Superior temporal gyrus (tissue), 1 donor: ENCODE measurements at regions not wholly inside any gene's neighbourhood (a gene's known extent, or its start where the extent isn't known, plus 50 kb on each side); places are given as distances from the start of the nearest gene placed in this dataset.
A peak's percentile ranks its signal among the peaks of the same experiment; 100 is the strongest.
"Not testable (repeated sequence)": the region's sequence is repeated elsewhere in the genome, so short reads cannot be mapped to it uniquely, and the experiment has no call there.

Experiments used
- DNase-seq: peaks from one replicate; pipeline ENCODE4 v3.0.0-alpha.2; 2016; ENCODE audit errors: extremely low spot score

GRCh38 chr1:55784941-55785450 lies 569.8 kb upstream of the USP24 start:
- DNase-seq = not testable (repeated sequence)

GRCh38 chr1:55781944-55782482 lies 566.8 kb upstream of the USP24 start:
- no peak for DNase-seq

DNA sequence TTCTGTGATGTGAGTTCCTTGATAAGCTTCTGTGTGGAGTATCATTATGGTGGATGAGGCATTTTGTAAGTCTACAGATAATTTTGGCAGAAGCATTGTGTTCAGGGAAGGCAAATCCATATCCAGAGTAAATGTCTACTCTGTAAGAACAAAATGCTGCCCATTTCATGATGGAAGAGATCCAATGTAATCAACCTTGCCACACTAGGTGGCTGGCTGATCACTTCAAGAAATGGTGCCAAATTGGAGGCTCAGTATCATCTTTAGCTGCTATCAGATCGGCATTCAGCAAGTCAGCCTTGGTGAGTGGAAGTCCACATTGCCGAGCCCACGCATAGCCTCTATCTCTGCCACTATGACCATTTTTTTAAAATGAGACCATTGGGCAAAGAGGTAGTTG lies 565.8 kb upstream of the USP24 start:
- no peak for DNase-seq

- no peak for DNase-seq
Measured at GRCh38 chr1:55777545-55777944, 562.4 kb upstream of the USP24 start.

- no peak for DNase-seq
Measured at GRCh38 chr1:55775007-55775406, 559.8 kb upstream of the USP24 start.

DNA sequence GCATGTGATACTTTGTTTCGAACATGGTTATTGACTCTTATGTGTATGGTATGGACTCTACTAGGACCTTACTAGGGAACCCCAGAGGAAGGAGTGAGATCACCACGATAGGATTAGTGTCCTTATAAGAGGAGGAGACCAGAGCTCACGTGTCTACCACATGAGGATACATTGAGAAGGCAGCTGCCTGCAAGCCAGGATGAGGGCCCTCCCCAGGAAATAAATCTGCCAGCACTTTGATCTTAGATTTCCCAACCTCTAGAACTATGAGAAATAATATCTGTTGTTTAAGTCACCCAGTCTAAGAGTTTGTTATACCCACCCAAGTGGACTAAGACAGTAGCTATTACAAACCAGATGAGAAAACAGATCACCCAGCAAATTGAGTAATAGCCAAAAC lies 559.3 kb upstream of the USP24 start:
- no peak for DNase-seq

DNA sequence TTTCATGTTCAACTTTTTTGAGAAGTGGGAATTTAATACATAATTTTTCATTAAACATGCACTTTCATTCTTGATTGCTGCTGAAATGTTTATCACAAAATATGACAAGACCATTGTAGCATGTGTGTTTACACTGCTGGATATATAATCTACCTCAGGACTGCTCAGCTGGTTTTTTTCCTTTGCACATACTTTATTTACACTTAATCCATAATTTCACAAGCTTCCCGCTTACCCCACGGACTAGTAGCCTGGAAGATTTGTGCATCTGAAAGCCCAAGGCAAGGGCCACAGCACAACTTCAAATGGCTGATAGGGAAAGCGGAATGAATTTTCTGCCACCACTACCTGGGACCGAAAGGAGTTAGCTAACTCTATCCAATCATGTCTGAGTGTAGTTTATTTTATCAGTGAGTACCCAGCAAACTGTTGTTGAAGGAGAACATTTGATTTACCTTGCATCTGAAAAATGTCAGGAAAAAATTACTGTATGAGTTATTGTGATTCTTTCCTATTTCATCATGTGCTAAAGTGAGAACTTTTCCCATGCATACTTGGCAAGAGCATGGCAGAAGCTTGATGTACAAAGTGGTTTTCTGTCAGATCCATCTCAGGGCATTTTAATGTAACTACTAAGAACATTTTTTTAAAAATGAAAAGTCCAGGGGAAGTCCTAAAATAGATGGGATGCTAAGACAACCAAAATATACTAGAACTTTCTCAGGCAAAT lies 558.2 kb upstream of the USP24 start:
- no peak for DNase-seq

GRCh38 chr1:55768327-55768952 lies 553.3 kb upstream of the USP24 start:
- DNase-seq = no peak

GRCh38 chr1:55767171-55767570 lies 552.0 kb upstream of the USP24 start:
- DNase-seq = no peak

DNA sequence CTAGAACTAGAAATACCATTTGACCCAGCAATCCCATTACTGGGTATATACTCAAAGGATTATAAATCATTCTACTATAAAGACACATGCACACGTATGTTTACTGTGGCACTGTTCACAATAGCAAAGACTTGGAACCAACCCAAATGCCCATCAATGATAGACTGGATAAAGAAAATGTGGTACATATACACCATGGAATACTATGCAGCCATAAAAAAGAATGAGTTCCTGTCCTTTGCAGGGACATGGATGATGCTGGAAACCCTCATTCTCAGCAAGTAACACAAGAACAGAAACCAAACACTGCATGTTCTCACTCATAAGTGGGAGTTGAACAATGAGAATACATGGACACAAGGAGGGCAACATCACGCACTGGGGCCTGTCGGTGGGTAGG lies 550.3 kb upstream of the USP24 start:
- not testable (repeated sequence) for DNase-seq

- no peak for DNase-seq
Measured at GRCh38 chr1:55751776-55752175, 536.6 kb upstream of the USP24 start.

DNA sequence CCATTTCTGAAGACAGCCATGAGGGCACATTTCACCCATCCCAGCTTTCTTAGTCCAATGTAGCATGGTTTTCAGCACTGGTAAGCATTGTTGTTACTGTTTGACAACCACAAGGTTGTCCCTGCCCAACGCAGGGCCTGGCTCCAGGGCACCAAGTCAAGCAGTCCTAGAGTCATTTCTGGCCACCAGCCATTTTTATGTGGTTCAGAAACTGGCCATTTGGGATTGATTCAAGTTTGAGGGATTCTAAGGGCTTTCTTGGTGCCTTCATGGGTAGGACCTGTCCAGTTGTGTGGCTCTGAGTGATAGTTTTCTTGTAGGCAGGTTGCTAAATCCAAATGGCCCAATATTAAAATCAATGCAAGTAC lies 535.4 kb upstream of the USP24 start:
- DNase-seq = no peak

- DNase-seq = no peak
Measured at GRCh38 chr1:55749975-55750627, 534.9 kb upstream of the USP24 start.

DNA sequence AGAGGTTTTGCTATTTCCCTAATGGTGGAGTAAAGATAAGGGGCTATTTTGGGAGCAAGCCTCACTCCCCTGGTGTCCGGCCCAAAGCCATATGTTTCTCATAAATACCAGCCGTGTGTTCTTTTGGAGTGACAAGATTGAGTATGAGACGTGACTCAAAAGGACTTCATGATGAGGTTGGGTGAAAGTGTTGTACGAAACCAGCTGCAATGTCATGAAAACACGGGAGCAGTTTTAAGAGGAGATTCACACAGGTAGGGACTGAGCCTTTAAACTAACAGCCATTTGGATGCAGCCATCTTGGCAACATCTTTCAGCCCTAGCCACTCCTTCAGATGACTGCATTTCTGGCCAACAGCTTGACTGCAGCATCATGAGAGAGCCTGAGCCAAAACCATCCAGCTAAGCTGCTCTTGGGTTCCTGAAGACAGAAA lies 532.3 kb upstream of the USP24 start:
- DNase-seq = no peak

GRCh38 chr1:55746710-55747109 lies 531.5 kb upstream of the USP24 start:
- DNase-seq = no peak

DNA sequence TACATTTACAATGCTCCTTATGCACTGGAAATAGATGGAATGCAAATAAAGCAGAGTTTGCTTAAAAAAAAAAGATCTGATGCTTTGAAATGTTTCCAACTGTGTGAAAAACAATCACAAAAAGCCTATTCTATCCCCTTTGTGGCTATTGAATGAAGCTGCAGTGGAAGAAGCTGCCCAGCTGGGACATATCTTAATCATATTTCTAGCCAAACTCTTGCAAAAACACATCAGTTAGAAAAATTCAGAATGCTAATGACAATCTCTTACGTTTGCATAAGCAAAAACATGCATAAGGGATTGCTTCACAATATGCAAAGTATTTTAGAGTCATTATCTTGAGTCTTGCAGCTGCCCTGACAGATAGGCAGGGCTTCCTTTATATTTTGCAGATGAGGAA lies 526.4 kb upstream of the USP24 start:
- peak; percentile 38 for DNase-seq

DNA sequence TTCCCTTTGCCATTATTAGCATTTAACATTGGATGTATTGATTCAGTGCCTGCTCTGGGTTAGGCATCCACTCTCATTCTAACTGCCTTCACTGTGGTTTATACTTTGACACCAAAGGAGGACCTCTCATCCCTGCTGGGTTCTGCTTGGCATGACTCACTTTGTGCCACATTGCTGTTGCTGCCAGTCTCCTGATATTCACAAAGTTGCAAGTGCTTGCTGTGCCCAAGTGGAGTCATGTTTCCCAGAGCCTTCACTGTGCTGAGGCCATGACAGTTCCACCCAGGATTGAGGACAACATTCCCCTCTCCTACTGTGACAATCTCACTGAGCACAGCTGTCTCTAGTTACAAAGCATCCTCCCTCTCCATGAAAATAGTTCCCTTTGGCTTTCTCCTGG lies 519.9 kb upstream of the USP24 start:
- no peak for DNase-seq

DNA sequence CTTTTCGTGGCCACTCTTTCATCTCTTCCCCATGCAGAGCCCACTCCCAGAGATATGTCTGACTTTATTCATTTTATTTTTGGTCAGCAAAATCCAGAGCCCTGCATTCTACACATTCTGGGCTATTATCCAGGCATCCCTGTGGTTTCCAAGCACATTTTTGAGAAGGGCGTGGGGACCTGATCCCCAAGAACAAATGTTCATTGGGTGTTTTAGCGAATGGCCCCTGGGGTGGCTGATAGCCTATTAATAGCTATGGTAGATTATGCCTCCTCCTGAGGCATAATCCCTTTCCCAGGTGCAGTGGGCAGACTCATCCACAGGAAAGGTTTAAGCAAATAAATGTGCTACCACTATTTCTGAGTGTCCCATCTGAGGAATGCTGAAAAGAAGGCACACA lies 511.8 kb upstream of the USP24 start:
- DNase-seq = no peak

- DNase-seq = no peak
Measured at GRCh38 chr1:55725378-55725777, 510.2 kb upstream of the USP24 start.

- no peak for DNase-seq
Measured at GRCh38 chr1:55724551-55725325, 509.6 kb upstream of the USP24 start.

DNA sequence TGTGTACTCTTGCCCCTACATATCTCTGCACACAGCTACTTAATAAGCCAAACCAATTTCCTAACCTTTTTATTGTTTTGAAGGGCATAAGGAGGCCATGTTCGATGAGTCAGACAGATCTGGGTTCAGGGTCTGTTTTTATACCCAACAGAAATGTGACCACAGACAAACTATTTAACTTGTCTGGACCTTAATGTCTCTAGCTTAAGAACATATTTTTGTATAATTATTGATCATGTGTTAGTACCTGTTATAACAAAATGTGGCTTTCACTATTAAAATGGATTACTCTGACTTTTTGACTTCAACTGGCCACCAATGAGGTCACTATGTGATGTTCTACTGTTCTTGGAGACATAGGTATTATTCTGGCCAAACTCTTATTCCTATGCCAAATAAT lies 507.8 kb upstream of the USP24 start:
- DNase-seq = no peak

- no peak for DNase-seq
Measured at GRCh38 chr1:55720261-55720660, 505.1 kb upstream of the USP24 start.
